Gastroesophageal sphincter (tissue), 3 donors: ENCODE measurements at regions not wholly inside any gene's neighbourhood (a gene's known extent, or its start where the extent isn't known, plus 50 kb on each side); places are given as distances from the start of the nearest gene placed in this dataset.

Experiments used
- CTCF ChIP-seq, 4 experiments: fragments of 200-600 bp in 2 of 4; fragments of 450-650 bp in 2 of 4; sonication (generic) in 1 of 4; IDR thresholded peaks; one replicate each; pipeline ENCODE4 v1.5.1; 2017 to 2019; ENCODE audit warnings: antibody characterized with exemption in 4 of 4, mild to moderate bottlenecking in 2 of 4, moderate library complexity in 2 of 4
- EP300 ChIP-seq: sonication (generic); formaldehyde crosslinking; IDR thresholded peaks from one replicate; pipeline ENCODE4 v1.6.1; 2017; ENCODE audit warnings: antibody characterized with exemption, mild to moderate bottlenecking
- POLR2A ChIP-seq, 2 donors: fragments of 450-650 bp; IDR thresholded peaks; one replicate each; pipeline ENCODE4 v1.6.1; 2017; ENCODE audit warnings: antibody characterized with exemption in 2 of 2, mild to moderate bottlenecking in 2 of 2, moderate library complexity in 1 of 2
- POLR2AphosphoS5 ChIP-seq: sonication (generic); formaldehyde crosslinking; IDR thresholded peaks from one replicate; pipeline ENCODE4 v1.6.1; 2017; ENCODE audit warnings: antibody characterized with exemption

- TF ChIP-seq CTCF (IDR thresholded peaks at IDR 0.05) (no peak), POLR2AphosphoS5 (no peak), POLR2A (IDR thresholded peaks at IDR 0.05) (no peak), EP300 (no peak)
Measured at GRCh38 chr17:83151442-83152226, 72.2 kb downstream of the METRNL start.
